ENCODE measurements at regions not wholly inside any gene's neighbourhood (a gene's known extent, or its start where the extent isn't known, plus 50 kb on each side); places are given as distances from the start of the nearest gene placed in this dataset.

DNA sequence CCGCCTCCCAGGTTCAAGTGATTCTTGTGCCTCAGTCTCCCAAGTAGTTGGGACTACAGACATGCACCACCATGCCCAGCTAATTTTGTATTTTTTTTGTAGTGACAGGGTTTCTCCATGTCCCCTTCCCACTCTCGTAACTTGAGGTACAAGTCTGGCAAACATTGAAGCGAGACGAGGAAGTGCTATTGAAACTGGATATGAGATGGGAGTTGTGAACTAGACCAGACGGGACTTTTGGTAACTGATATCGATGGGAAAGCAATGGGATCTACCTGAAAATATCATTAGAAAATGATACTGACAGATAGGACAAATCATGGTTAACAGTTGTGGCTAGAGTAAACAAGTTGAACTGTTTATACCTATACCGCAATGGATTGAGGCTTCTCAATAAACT is 95.2 kb upstream of the TRABD2B start:
- Histone ChIP-seq H3K4me3 (no peak overlapping the region), H3K27me3 (peaks cover 8% of the 10 kb centered on the region), H3K36me3 (no peaks in the 10 kb centered on the region), H3K27ac (no peak overlapping the region), H3K9me3 (no peaks in the 10 kb centered on the region), H3K4me1 (no peaks in the 10 kb centered on the region)
- WGBS, 2 donors (ENCODE audit: low coverage in 1 of 2), result 50 to 80% methylated on average over 4 to 6 of the region's 7 CpGs
- ATAC-seq, result no peak
- TF ChIP-seq EP300 (IDR thresholded peaks at IDR 0.05) (no peak), POLR2A (IDR thresholded peaks at IDR 0.05) (no peak), POLR2AphosphoS5 (IDR thresholded peaks at IDR 0.05) (no peak), CTCF (IDR thresholded peaks at IDR 0.05) (no peak)

- TF ChIP-seq POLR2AphosphoS5 (IDR thresholded peaks at IDR 0.05) (no peak), POLR2A (IDR thresholded peaks at IDR 0.05) (no peak), CTCF (IDR thresholded peaks at IDR 0.05) (no peak), EP300 (IDR thresholded peaks at IDR 0.05) (no peak)
- no peaks in the 10 kb centered on the region for H3K4me1 ChIP-seq
- H3K27me3 ChIP-seq, result peaks cover 8% of the 10 kb centered on the region
- H3K27ac ChIP-seq, result no peak overlapping the region
- no peaks in the 10 kb centered on the region for H3K9me3 ChIP-seq
- ATAC-seq, result no peak
- 94% methylated on average over 9 of the region's 26 CpGs; no CpG with 5 or more reads in 1 of the 2 donors for WGBS, 2 donors (ENCODE audit: low coverage in 1 of 2)
- no peaks in the 10 kb centered on the region for H3K36me3 ChIP-seq
- H3K4me3 ChIP-seq, result no peak overlapping the region
These were observed 92.2 kb upstream of the TRABD2B start for GRCh38 chr1:48089356-48089891.

GRCh38 chr1:48084826-48085225 is 87.6 kb upstream of the TRABD2B start:
- Histone ChIP-seq H3K27me3 (no peaks in the 10 kb centered on the region), H3K4me3 (no peak overlapping the region), H3K27ac (no peak overlapping the region), H3K36me3 (no peaks in the 10 kb centered on the region), H3K4me1 (no peaks in the 10 kb centered on the region), H3K9me3 (no peaks in the 10 kb centered on the region)
- no peak for TF ChIP-seq POLR2AphosphoS5 (IDR thresholded peaks at IDR 0.05)
- TF ChIP-seq EP300 (IDR thresholded peaks at IDR 0.05), result no peak
- no peak for TF ChIP-seq POLR2A (IDR thresholded peaks at IDR 0.05)
- no peak for TF ChIP-seq CTCF (IDR thresholded peaks at IDR 0.05)
- no peak for ATAC-seq
- 66 to 100% methylated on average over 4 of the region's 4 CpGs for WGBS, 2 donors (ENCODE audit: low coverage in 1 of 2)

DNA sequence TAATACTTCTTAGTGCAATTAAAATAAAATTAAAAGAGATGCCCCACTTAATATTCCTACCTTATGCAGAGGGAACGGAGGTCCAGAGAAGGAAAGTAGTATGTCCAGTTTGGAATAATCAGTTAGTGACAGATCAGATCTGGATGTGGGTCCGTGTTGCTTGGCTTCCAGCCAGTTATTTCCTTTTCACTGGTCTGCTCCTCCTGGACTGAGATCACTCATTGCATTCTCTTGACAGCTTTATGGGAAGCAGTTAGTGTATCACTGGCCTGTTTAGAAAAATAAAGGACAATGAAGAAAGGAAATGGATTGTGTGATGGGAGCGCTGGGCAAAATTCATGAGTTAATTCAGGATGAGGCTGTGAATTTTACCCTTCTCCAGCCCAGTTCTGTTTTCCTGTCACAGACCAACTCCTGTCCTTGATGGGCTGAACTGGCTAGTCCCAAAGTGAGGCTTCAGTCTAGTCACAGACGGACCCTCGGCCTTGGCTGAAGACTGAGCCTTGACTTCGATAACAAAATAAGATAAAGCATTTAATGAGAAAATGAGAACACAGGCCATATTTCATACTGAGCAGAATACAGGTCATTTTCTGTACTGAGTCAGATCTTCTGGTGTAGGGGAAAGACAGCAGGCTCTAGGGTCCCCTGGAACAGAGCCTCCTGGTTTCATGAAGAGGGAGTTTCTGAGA is 85.2 kb upstream of the TRABD2B start:
- H3K36me3 ChIP-seq, result no peaks in the 10 kb centered on the region
- H3K27me3 ChIP-seq, result no peaks in the 10 kb centered on the region
- WGBS, 2 donors (ENCODE audit: low coverage in 1 of 2), result 68 to 69% methylated on average over 5 to 6 of the region's 6 CpGs
- H3K9me3 ChIP-seq, result no peaks in the 10 kb centered on the region
- H3K27ac ChIP-seq, result no peak overlapping the region
- TF ChIP-seq EP300 (IDR thresholded peaks at IDR 0.05), result no peak
- no peaks in the 10 kb centered on the region for H3K4me1 ChIP-seq
- H3K4me3 ChIP-seq, result no peak overlapping the region
- ATAC-seq, result no peak

- Histone ChIP-seq H3K27me3 (no peaks in the 10 kb centered on the region), H3K36me3 (no peaks in the 10 kb centered on the region), H3K27ac (no peak overlapping the region), H3K4me3 (no peak overlapping the region), H3K4me1 (no peaks in the 10 kb centered on the region), H3K9me3 (peaks cover 0 to under 1% (median 0%) of the 10 kb centered on the region in 3 donors)
- TF ChIP-seq EP300 (IDR thresholded peaks at IDR 0.05) (no peak), CTCF (IDR thresholded peaks at IDR 0.05) (no peak), POLR2AphosphoS5 (IDR thresholded peaks at IDR 0.05) (no peak), POLR2A (IDR thresholded peaks at IDR 0.05) (no peak)
- 44% methylated on average over 3 of the region's 6 CpGs; no CpG with 5 or more reads in 1 of the 2 donors for WGBS, 2 donors (ENCODE audit: low coverage in 1 of 2)
- no peak for ATAC-seq
These were observed 83.4 kb upstream of the TRABD2B start for GRCh38 chr1:48080331-48081255.
